ENCODE measurements at regions not wholly inside any gene's neighbourhood (a gene's known extent, or its start where the extent isn't known, plus 50 kb on each side); places are given as distances from the start of the nearest gene placed in this dataset.

GRCh38 chr7:137146552-137147337 lies 196.8 kb downstream of the PTN start:
- Histone ChIP-seq H4K20me1 (ENCODE audit: insufficient read depth) (no peaks in the 10 kb centered on the region), H3K9me2 (no peaks in the 10 kb centered on the region), H3K4me1 (ENCODE audit: control insufficient read depth in 1 of 2, insufficient read depth in 2 of 2, low read depth in 1 of 2, low read length in 1 of 2) (0 out of 4 replicates have a peak, but pooled peaks cover 0 to 16% of the 10 kb centered on the region in 2 experiments), H3K79me2 (ENCODE audit: insufficient read depth) (no peaks in the 10 kb centered on the region), H3K9me3 (no peaks in the 10 kb centered on the region), H3F3A (replicated peaks; ENCODE audit: insufficient read depth) (peaks cover 19% of the 10 kb centered on the region), H3K9ac (peak overlapping the region; percentile 10; the same call in 1 of the 2 replicates), H3K4me2 (peak overlapping the region; percentile 30), H2AFZ (ENCODE audit: low read depth) (peak overlapping the region; percentile 50), H3K27me3 (ENCODE audit: insufficient read depth) (no peaks in the 10 kb centered on the region), H3K4me3 (ENCODE audit: low read depth in 2 of 2, low read length in 1 of 2) (peak overlapping the region in 1 of 2 experiments; percentile 40; a peak in 1 of 4 replicates), H3K36me3 (replicated peaks in 1 of 2; ENCODE audit: control insufficient read depth in 1 of 2, insufficient read depth in 2 of 2, low read length in 1 of 2) (no peaks in the 10 kb centered on the region), H3K27ac (ENCODE audit: low read depth in 2 of 2, low read length in 1 of 2) (peak overlapping the region in 1 of 2 experiments; percentile 57; a peak in 2 of 4 replicates)
- 47% methylated on average over 8 of the region's 8 CpGs for WGBS (ENCODE audit: low lambda C conversion rate)
- DNase-seq = no peak
- TF ChIP-seq TAF1 (IDR thresholded peaks at IDR 0.05; ENCODE audit: borderline replicate concordance, low read depth, low read length) (no peak), MEF2A (IDR thresholded peaks at IDR 0.05; ENCODE audit: borderline replicate concordance, low read depth) (peak; percentile 56; the same call in 1 of the 2 replicates), TCF12 (IDR thresholded peaks at IDR 0.05) (peak; percentile 31; the same call in 1 of the 2 replicates)
- CTCF ChIA-PET = interaction anchor here (0.7 to 1.4 kb wide), 3 partner anchors 10 to 23 kb away, joined by 3 to 4 read pairs (median 3); no protein-coding TSS in a partner anchor
- POLR2A ChIA-PET = no interaction called here

GRCh38 chr7:137146012-137146455 lies 197.5 kb downstream of the PTN start:
- Histone ChIP-seq H3K4me2 (peak overlapping the region; percentile 30; the same call in 1 of the 2 replicates), H3K4me3 (ENCODE audit: low read depth in 2 of 2, low read length in 1 of 2) (0 out of 4 replicates have a peak overlapping the region, but pooled peaks of 1 of the 2 experiments have one; percentile 40), H3K9me2 (no peaks in the 10 kb centered on the region), H3K9me3 (no peaks in the 10 kb centered on the region), H4K20me1 (ENCODE audit: insufficient read depth) (no peaks in the 10 kb centered on the region), H3F3A (replicated peaks; ENCODE audit: insufficient read depth) (peaks cover 19% of the 10 kb centered on the region), H3K4me1 (ENCODE audit: control insufficient read depth in 1 of 2, insufficient read depth in 2 of 2, low read depth in 1 of 2, low read length in 1 of 2) (peaks cover 0 to 16% of the 10 kb centered on the region in 2 experiments; a peak in 1 of 4 replicates), H3K79me2 (ENCODE audit: insufficient read depth) (no peaks in the 10 kb centered on the region), H3K27ac (ENCODE audit: low read depth in 2 of 2, low read length in 1 of 2) (peak overlapping the region in 1 of 2 experiments; percentile 57; a peak in 2 of 4 replicates), H2AFZ (ENCODE audit: low read depth) (peak overlapping the region; percentile 50; the same call in 1 of the 2 replicates), H3K36me3 (replicated peaks in 1 of 2; ENCODE audit: control insufficient read depth in 1 of 2, insufficient read depth in 2 of 2, low read length in 1 of 2) (no peaks in the 10 kb centered on the region), H3K27me3 (ENCODE audit: insufficient read depth) (no peaks in the 10 kb centered on the region), H3K9ac (no peak overlapping the region)
- TF ChIP-seq FOSL2 (IDR thresholded peaks at IDR 0.05; ENCODE audit: borderline replicate concordance, low read depth) (peak; percentile 39; the same call in 1 of the 2 replicates), JUND (IDR thresholded peaks at IDR 0.05) (peak; percentile 25; the same call in 1 of the 2 replicates), PBX3 (IDR thresholded peaks at IDR 0.05) (peak; percentile 3; the same call in 1 of the 2 replicates), MXI1 (IDR thresholded peaks at IDR 0.05; ENCODE audit: low read depth, low read length) (no peak)
- no peak for DNase-seq
- ChIA-PET CTCF (interaction anchor here (1.2 kb wide), 1 partner anchor 22 kb away, joined by 4 read pairs; no protein-coding TSS in a partner anchor), POLR2A (no interaction called here)
- 28% methylated on average over 1 of the region's 1 CpG for WGBS (ENCODE audit: low lambda C conversion rate)

- ChIA-PET POLR2A (no interaction called here), CTCF (interaction anchor here (1.2 kb wide), 1 partner anchor 312 kb away, joined by 3 read pairs; no protein-coding TSS in a partner anchor)
- H3K9me2 ChIP-seq = no peaks in the 10 kb centered on the region
- H3F3A ChIP-seq (replicated peaks; ENCODE audit: insufficient read depth) = peaks cover 19% of the 10 kb centered on the region
- H3K9ac ChIP-seq = no peak overlapping the region
- DNase-seq = no peak
- H3K27me3 ChIP-seq (ENCODE audit: insufficient read depth) = no peaks in the 10 kb centered on the region
- no peak overlapping the region for H3K27ac ChIP-seq (ENCODE audit: low read depth in 2 of 2, low read length in 1 of 2)
- no peaks in the 10 kb centered on the region for H3K79me2 ChIP-seq (ENCODE audit: insufficient read depth)
- no peak overlapping the region for H3K4me2 ChIP-seq
- no peaks in the 10 kb centered on the region for H3K36me3 ChIP-seq (replicated peaks in 1 of 2; ENCODE audit: control insufficient read depth in 1 of 2, insufficient read depth in 2 of 2, low read length in 1 of 2)
- H3K4me1 ChIP-seq (ENCODE audit: control insufficient read depth in 1 of 2, insufficient read depth in 2 of 2, low read depth in 1 of 2, low read length in 1 of 2) = peaks cover 0 to 15% of the 10 kb centered on the region in 2 experiments; a peak in 1 of 4 replicates
- TF ChIP-seq REST (IDR thresholded peaks at IDR 0.05; ENCODE audit: low read depth, low read length) (no peak), MAX (IDR thresholded peaks at IDR 0.05; ENCODE audit: low read depth) (no peak), IRF3 (IDR thresholded peaks at IDR 0.05; ENCODE audit: low read depth, low read length) (no peak)
- no peaks in the 10 kb centered on the region for H4K20me1 ChIP-seq (ENCODE audit: insufficient read depth)
- no peaks in the 10 kb centered on the region for H3K9me3 ChIP-seq
- no peak overlapping the region for H2AFZ ChIP-seq (ENCODE audit: low read depth)
- H3K4me3 ChIP-seq (ENCODE audit: low read depth in 2 of 2, low read length in 1 of 2) = no peak overlapping the region
Measured at GRCh38 chr7:137142376-137142775, 201.2 kb downstream of the PTN start.
